ENCODE measurements at regions not wholly inside any gene's neighbourhood (a gene's known extent, or its start where the extent isn't known, plus 50 kb on each side); places are given as distances from the start of the nearest gene placed in this dataset.

- no peak for TF ChIP-seq REST (IDR thresholded peaks at IDR 0.05; ENCODE audit: unreplicated experiment)
Measured at GRCh38 chr7:54839575-54840213, 80.7 kb upstream of the SEC61G start (continued).

GRCh38 chr7:54841772-54842697 lies 83.0 kb upstream of the SEC61G start:
- Histone ChIP-seq H3K27ac (ENCODE audit: low read depth) (no peak overlapping the region), H3K36me3 (ENCODE audit: insufficient read depth) (no peaks in the 10 kb centered on the region), H3F3A (replicated peaks; ENCODE audit: low read depth) (no peaks in the 10 kb centered on the region), H2AFZ (peak overlapping the region; percentile 74), H3K9me2 (ENCODE audit: insufficient read depth) (no peaks in the 10 kb centered on the region), H3K27me3 (ENCODE audit: insufficient read depth) (no peaks in the 10 kb centered on the region), H3K4me1 (ENCODE audit: insufficient read depth) (0 out of 2 replicates have a peak, but pooled peaks cover 6% of the 10 kb centered on the region), H4K20me1 (replicated peaks; ENCODE audit: insufficient read depth) (no peaks in the 10 kb centered on the region), H3K4me2 (no peak overlapping the region), H3K79me2 (replicated peaks; ENCODE audit: insufficient read depth) (no peaks in the 10 kb centered on the region), H3K4me3 (no peak overlapping the region)
- Mint-ChIP-seq H3K9me3 (no peaks in the 10 kb centered on the region), H3K36me3 (ENCODE audit: low read depth) (no peaks in the 10 kb centered on the region), H3K27me3 (ENCODE audit: insufficient read depth, low read depth, poor library complexity) (peaks cover 2% of the 10 kb centered on the region), H3K4me1 (peaks cover 5% of the 10 kb centered on the region; the same call in 2 of the 3 replicates), H3K27ac (no peak overlapping the region), H3K4me3 (no peak overlapping the region)
- TF ChIP-seq ZNF462 (CRISPR knock-in tag; IDR thresholded peaks at IDR 0.05) (no peak), NANOG (IDR thresholded peaks at IDR 0.05; ENCODE audit: borderline replicate concordance) (no peak), ZNF114 (CRISPR knock-in tag; IDR thresholded peaks at IDR 0.05) (no peak), JUNB (IDR thresholded peaks at IDR 0.05; ENCODE audit: unreplicated experiment) (no peak), CTCF (conservative IDR thresholded peaks at IDR 0.05; ENCODE audit: low read depth in 2 of 2) (peak; percentile 74 to 82)
- DNase-seq (ENCODE audit: low spot score) (peak; percentile 66), ATAC-seq (peak; percentile 58)

Data from GM23338 (cell line).